Astrocyte of the spinal cord (primary cell): ENCODE measurements at regions not wholly inside any gene's neighbourhood (a gene's known extent, or its start where the extent isn't known, plus 50 kb on each side); places are given as distances from the start of the nearest gene placed in this dataset.

ENCODE experiments used
- DNase-seq: peaks from one replicate; pipeline ENCODE4 v3.0.0; 2011; ENCODE audit warnings: low read depth, low spot score
- H3K4me3 ChIP-seq: 2 replicates; pipeline ENCODE4 v1.5.1; 2011; ENCODE audit warnings: low read depth, mild to moderate bottlenecking, low read length, moderate library complexity
- in situ Hi-C: cut with HindIII; loops from 2 replicates; pipeline ENCODE4 v1.10.0; 2017; ENCODE audit warnings: low sequenced_read_pairs
- TF ChIP-seq, protein P1 (sequence below): IDR thresholded peaks from 2 replicates; pipeline ENCODE4 v1.5.1; 2012; ENCODE audit warnings: low read depth, mild to moderate bottlenecking, low read length, inconsistent platforms

GRCh38 chr15:96893159-96893906, 562.8 kb downstream of the NR2F2 start:
- in situ Hi-C loops = no loop called here
- DNase-seq = peak; percentile 6

GRCh38 chr15:96894659-96895058, 564.2 kb downstream of the NR2F2 start:
- in situ Hi-C loops = no loop called here
- H3K4me3 ChIP-seq = no peak overlapping the region
- TF ChIP-seq, protein P1, sequence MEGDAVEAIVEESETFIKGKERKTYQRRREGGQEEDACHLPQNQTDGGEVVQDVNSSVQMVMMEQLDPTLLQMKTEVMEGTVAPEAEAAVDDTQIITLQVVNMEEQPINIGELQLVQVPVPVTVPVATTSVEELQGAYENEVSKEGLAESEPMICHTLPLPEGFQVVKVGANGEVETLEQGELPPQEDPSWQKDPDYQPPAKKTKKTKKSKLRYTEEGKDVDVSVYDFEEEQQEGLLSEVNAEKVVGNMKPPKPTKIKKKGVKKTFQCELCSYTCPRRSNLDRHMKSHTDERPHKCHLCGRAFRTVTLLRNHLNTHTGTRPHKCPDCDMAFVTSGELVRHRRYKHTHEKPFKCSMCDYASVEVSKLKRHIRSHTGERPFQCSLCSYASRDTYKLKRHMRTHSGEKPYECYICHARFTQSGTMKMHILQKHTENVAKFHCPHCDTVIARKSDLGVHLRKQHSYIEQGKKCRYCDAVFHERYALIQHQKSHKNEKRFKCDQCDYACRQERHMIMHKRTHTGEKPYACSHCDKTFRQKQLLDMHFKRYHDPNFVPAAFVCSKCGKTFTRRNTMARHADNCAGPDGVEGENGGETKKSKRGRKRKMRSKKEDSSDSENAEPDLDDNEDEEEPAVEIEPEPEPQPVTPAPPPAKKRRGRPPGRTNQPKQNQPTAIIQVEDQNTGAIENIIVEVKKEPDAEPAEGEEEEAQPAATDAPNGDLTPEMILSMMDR = no peak
- DNase-seq = no peak

More at GRCh38 chr15:96893159-96893906, 562.8 kb downstream of the NR2F2 start:
- TF ChIP-seq, protein P1 = peak; percentile 49
- H3K4me3 ChIP-seq = no peak overlapping the region

DNA sequence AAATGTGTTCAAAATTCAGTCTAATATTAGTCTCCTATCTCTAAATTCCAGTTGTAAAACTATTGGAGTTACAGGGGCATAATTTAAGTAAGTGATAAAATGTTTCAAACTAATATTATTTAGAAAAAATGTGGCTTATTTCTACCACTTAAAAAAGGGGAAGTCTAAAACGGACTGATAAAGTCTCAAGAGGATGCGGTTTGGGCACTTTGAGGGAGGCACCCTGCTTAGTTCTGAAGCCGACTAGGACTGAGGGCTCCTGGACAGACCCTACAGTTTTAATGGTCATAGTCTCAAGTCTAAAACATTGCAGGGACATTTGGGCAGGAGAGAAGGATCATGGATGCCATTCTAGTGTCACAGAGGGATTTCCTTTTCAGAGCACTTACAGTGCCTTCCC, 566.3 kb downstream of the NR2F2 start:
- in situ Hi-C loops = no loop called here
- no peak for DNase-seq
- no peak overlapping the region for H3K4me3 ChIP-seq
- TF ChIP-seq, protein P1 = no peak

DNA sequence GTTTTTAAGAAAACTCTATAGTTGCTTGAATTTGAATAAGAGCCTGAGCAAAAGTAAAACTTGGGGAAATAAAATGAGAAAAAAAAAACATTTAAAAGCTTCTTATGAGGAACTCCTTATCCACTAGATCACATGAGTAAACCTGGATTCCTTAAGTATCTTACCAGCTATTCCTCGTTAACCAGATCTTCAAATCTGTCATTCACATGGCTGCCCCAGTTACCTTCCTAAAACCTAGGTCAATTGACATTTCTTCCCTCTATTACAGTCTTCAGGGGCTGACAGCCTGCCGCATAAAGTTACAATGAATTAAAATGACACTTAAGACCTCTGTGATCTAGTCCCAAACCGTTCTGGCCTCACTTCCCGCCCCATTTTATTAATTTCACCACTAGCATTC, 583.6 kb downstream of the NR2F2 start:
- in situ Hi-C loops = no loop called here
- TF ChIP-seq, protein P1 = no peak
- H3K4me3 ChIP-seq = no peak overlapping the region
- no peak for DNase-seq

- H3K4me3 ChIP-seq = no peak overlapping the region
- TF ChIP-seq, protein P1 = no peak
- in situ Hi-C loops = no loop called here
- no peak for DNase-seq
Observed at GRCh38 chr15:96916750-96917149, 586.2 kb downstream of the NR2F2 start.

DNA sequence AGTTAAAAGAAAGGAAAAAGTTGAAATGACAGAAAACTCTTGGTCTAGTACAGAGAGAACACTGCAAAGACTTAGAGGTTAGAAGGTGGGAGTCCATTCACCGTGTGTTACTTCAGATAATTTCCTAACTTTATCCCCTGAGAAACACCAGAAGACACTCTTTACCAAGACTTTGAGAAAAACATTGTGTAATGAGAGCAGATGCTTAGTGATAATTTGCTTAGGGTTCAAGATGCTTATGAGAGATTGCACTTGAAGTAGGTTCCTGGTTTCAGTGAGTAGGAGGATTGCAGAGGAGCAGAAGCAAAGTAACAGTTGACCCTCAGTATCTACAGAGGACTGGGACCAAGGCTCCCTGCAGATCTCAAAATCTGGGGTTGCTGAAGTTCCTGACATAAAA, 594.1 kb downstream of the NR2F2 start:
- DNase-seq = no peak
- in situ Hi-C loops = no loop called here
- H3K4me3 ChIP-seq = no peak overlapping the region
- TF ChIP-seq, protein P1 = no peak
